Sigmoid colon (tissue), 6 donors: ENCODE measurements at regions not wholly inside any gene's neighbourhood (a gene's known extent, or its start where the extent isn't known, plus 50 kb on each side); places are given as distances from the start of the nearest gene placed in this dataset.

ENCODE experiments used
- DNase-seq: peaks from one replicate; pipeline ENCODE4 v3.0.0-alpha.2; 2019
- H3K27ac ChIP-seq, 4 donors: fragments of 200-600 bp; sonication (generic); one replicate each; pipeline ENCODE4 v1.5.1; 2016 to 2019; ENCODE audit warnings: mild to moderate bottlenecking in 1 of 4
- H3K27me3 ChIP-seq, 3 donors: fragments of 200-600 bp; sonication (generic); one replicate each; pipeline ENCODE4 v1.5.1; 2019; ENCODE audit warnings: mild to moderate bottlenecking in 1 of 3
- H3K36me3 ChIP-seq, 4 donors: fragments of 200-600 bp; sonication (generic); one replicate each; pipeline ENCODE4 v1.5.1; 2016 to 2019
- H3K4me1 ChIP-seq, 4 donors: fragments of 200-600 bp; sonication (generic); one replicate each; pipeline ENCODE4 v1.5.1; 2017 to 2019
- H3K4me3 ChIP-seq, 4 donors: fragments of 200-600 bp; sonication (generic); one replicate each; pipeline ENCODE4 v1.5.1; 2017 to 2019; ENCODE audit warnings: mild to moderate bottlenecking in 2 of 4, moderate library complexity in 1 of 4
- H3K9me3 ChIP-seq, 4 donors: fragments of 200-600 bp in 3 of 4; sonication (generic) in 3 of 4; one replicate each; pipeline versions ENCODE4 v1.5.1 to v1.6.1; 2013 to 2019
- EP300 ChIP-seq, 4 donors: sonication (generic); formaldehyde crosslinking; IDR thresholded peaks; one replicate each; pipeline ENCODE4 v1.6.1; 2017; ENCODE audit warnings: antibody characterized with exemption in 4 of 4
- POLR2A ChIP-seq, 2 donors: fragments of 450-650 bp; IDR thresholded peaks; one replicate each; pipeline ENCODE4 v1.6.1; 2016; ENCODE audit warnings: antibody characterized with exemption in 2 of 2, mild to moderate bottlenecking in 2 of 2, moderate library complexity in 2 of 2
- POLR2AphosphoS5 ChIP-seq, 4 donors: sonication (generic); formaldehyde crosslinking; IDR thresholded peaks; one replicate each; pipeline ENCODE4 v1.6.1; 2017; ENCODE audit warnings: antibody characterized with exemption in 4 of 4
- WGBS, 2 donors: extraction: QIAGEN DNeasy Blood & Tissue Kit; methylation state at CpG; one replicate each; pipeline ENCODE4 v1.1.7; 2013; 5-methylcytosine and 5-hydroxymethylcytosine counted together
- intact Hi-C: fragments of 100-400 bp; cut with DNase I; formaldehyde crosslinking; loops from one replicate; pipeline ENCODE4 v1.15.1; 2023
- TF ChIP-seq, protein P1 (sequence below), 4 experiments: fragments of 450-650 bp in 3 of 4; fragments of 200-600 bp in 1 of 4; IDR thresholded peaks; one replicate each; pipeline ENCODE4 v1.5.1; 2016 to 2019; ENCODE audit warnings: antibody characterized with exemption in 4 of 4, mild to moderate bottlenecking in 3 of 4, moderate library complexity in 2 of 4
- donor health status: healthy with polysubstance abuse.
- donor health status: healthy.

DNA sequence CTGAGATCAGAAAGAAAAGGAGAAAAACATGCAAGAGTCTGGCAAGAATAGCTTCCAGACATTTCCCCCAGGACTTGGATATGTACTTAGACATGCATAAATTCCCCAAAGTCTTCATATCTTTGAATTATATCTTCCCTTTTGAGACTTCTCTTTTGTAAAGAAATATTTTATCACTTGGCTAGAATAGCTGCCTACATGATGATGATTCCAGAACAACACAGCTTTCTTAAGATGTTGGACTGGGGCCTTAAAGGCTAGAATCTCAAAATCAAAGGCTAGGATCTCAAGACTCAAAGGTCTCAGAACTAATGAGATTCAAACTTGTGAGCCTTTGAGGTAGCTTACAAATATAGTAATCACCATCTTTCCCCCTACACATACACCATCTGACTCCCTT is 842.3 kb downstream of the BCL11A start:
- Histone ChIP-seq H3K9me3 (no peaks in the 10 kb centered on the region), H3K36me3 (no peaks in the 10 kb centered on the region), H3K27ac (no peak overlapping the region), H3K4me3 (no peak overlapping the region), H3K4me1 (no peaks in the 10 kb centered on the region), H3K27me3 (no peaks in the 10 kb centered on the region)
- intact Hi-C loops, result no loop called here
- TF ChIP-seq POLR2AphosphoS5 (IDR thresholded peaks at IDR 0.05) (no peak), POLR2A (IDR thresholded peaks at IDR 0.05) (no peak), EP300 (IDR thresholded peaks at IDR 0.05) (no peak)
- TF ChIP-seq, protein P1, sequence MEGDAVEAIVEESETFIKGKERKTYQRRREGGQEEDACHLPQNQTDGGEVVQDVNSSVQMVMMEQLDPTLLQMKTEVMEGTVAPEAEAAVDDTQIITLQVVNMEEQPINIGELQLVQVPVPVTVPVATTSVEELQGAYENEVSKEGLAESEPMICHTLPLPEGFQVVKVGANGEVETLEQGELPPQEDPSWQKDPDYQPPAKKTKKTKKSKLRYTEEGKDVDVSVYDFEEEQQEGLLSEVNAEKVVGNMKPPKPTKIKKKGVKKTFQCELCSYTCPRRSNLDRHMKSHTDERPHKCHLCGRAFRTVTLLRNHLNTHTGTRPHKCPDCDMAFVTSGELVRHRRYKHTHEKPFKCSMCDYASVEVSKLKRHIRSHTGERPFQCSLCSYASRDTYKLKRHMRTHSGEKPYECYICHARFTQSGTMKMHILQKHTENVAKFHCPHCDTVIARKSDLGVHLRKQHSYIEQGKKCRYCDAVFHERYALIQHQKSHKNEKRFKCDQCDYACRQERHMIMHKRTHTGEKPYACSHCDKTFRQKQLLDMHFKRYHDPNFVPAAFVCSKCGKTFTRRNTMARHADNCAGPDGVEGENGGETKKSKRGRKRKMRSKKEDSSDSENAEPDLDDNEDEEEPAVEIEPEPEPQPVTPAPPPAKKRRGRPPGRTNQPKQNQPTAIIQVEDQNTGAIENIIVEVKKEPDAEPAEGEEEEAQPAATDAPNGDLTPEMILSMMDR (IDR thresholded peaks at IDR 0.05), result no peak
- DNase-seq, result no peak

DNA sequence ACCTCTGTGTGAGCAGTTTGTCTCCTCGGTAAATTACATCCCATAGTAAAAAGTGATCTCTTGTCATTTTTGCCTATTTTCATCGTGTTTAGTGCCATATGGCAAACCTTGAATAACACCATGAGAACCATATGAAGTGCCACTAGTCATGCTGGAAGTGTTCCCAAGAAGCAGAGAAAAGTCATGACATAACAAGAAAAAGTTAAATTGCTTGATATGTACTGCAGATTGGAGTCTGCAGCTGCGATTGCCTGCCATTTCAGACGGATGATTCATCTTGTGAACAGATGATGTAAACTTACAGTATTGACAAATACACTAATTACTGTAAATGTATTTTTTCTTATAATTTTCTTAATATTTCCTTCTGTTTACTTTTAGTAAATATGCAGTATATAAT is 846.7 kb downstream of the BCL11A start:
- no peak for TF ChIP-seq POLR2AphosphoS5 (IDR thresholded peaks at IDR 0.05)

DNA sequence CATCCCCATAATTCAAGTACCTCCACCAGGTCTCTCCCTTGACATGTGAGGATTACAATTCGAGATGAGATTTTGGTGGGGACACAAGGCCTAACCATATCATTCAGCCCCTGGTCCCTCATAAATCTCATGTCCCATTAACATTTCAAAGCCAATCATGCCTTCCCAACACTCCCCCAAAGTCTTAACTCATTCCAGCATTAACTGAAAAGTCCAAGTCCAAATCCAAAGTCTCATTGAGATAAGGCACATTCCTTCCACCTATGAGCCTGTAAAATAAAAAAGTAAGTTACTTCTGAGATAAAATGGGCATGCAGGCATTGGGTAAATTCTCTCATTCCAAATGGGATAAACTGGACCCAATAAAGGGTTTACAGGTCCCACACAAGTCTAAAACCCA is 849.7 kb downstream of the BCL11A start:
- DNase-seq, result no peak
- TF ChIP-seq POLR2AphosphoS5 (IDR thresholded peaks at IDR 0.05) (no peak), POLR2A (IDR thresholded peaks at IDR 0.05) (no peak), EP300 (IDR thresholded peaks at IDR 0.05) (no peak)
- TF ChIP-seq, protein P1 (IDR thresholded peaks at IDR 0.05), result no peak
- Histone ChIP-seq H3K27me3 (no peaks in the 10 kb centered on the region), H3K4me3 (no peak overlapping the region), H3K9me3 (peaks cover 0 to 4% (median 2%) of the 10 kb centered on the region in 4 donors), H3K36me3 (no peaks in the 10 kb centered on the region), H3K4me1 (no peaks in the 10 kb centered on the region), H3K27ac (no peak overlapping the region)
- intact Hi-C loops, result no loop called here
- WGBS, 2 donors, result 82 to 86% methylated on average over 1 of the region's 1 CpG

More for the DNA sequence above, 846.7 kb downstream of the BCL11A start:
- Histone ChIP-seq H3K36me3 (no peaks in the 10 kb centered on the region), H3K4me1 (no peaks in the 10 kb centered on the region), H3K9me3 (peaks cover 0 to 4% (median 2%) of the 10 kb centered on the region in 4 donors), H3K4me3 (no peak overlapping the region), H3K27me3 (no peaks in the 10 kb centered on the region), H3K27ac (no peak overlapping the region)
- WGBS, 2 donors, result 82 to 84% methylated on average over 4 of the region's 4 CpGs
- intact Hi-C loops, result no loop called here
- DNase-seq, result no peak

DNA sequence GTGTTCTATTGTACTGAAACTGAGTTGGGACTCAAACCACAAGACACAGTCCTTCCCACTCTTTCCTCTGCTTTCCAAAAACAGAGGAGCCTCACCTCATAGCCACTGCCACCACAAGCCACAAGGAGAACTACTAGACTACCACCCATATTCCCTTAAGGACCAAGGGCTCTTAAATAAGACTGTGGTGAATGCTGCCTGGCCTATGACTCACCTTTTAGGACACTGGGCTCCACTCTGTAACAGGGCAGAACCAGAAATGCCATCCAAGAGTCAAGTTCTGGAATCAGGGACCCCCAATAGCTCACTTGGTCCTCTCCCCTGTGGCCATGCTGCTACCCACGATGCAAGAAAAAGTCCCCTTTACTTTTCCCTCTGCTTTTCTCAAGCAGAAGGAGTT is 851.4 kb downstream of the BCL11A start:
- intact Hi-C loops, result no loop called here
- Histone ChIP-seq H3K27ac (no peak overlapping the region), H3K9me3 (peaks cover 0 to 4% (median 2%) of the 10 kb centered on the region in 4 donors), H3K4me3 (no peak overlapping the region), H3K36me3 (no peaks in the 10 kb centered on the region), H3K4me1 (no peaks in the 10 kb centered on the region), H3K27me3 (no peaks in the 10 kb centered on the region)
- TF ChIP-seq, protein P1 (IDR thresholded peaks at IDR 0.05), result no peak
- no peak for DNase-seq
- WGBS, 2 donors, result 83 to 93% methylated on average over 1 of the region's 1 CpG

DNA sequence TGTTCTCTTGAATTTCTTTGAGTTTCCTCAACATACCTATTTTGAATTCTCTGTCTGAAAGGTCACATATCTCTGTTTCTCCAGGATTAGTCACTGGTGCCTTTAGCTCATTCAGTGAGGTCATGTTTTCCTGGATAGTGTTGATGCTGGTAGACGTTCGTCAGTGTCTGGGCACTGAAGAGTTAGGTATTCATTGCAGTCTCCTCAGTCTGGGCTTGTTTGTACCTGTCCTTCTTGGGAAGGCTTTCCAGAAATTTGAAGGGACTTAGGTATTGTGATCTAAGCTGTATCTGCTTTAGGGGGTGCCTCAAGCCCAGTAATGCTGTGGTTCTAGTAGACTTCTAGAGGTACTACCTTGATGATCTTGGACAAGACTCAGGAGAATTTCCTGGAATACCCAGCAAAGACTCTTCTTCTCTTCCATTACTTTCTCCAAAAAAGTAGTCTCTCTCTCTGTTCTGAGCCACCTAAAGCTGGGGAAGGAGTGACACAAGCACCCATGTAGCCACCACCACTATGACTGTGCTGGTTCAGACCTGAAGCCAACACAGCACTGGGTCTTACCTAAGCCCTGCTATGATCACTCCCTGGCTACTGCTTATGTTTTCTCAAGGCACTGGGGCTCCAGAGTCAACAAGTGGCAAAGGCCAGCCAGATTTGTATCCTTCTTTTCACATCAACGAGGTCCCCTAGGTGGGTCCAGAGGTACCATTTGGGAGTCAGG is 852.0 kb downstream of the BCL11A start:
- Histone ChIP-seq H3K27me3 (no peaks in the 10 kb centered on the region), H3K36me3 (no peaks in the 10 kb centered on the region), H3K9me3 (peaks cover 0 to 4% (median 2%) of the 10 kb centered on the region in 4 donors), H3K4me3 (no peak overlapping the region), H3K4me1 (no peaks in the 10 kb centered on the region), H3K27ac (no peak overlapping the region)
- 89 to 91% methylated on average over 3 of the region's 3 CpGs for WGBS, 2 donors
- TF ChIP-seq POLR2A (IDR thresholded peaks at IDR 0.05) (no peak), POLR2AphosphoS5 (IDR thresholded peaks at IDR 0.05) (no peak), EP300 (IDR thresholded peaks at IDR 0.05) (no peak)
- TF ChIP-seq, protein P1 (IDR thresholded peaks at IDR 0.05), result no peak
- no peak for DNase-seq
- intact Hi-C loops, result no loop called here
